GM12891 (cell line): ENCODE measurements at regions not wholly inside any gene's neighbourhood (a gene's known extent, or its start where the extent isn't known, plus 50 kb on each side); places are given as distances from the start of the nearest gene placed in this dataset.

ENCODE experiments used
- DNase-seq: peaks from one replicate; pipeline ENCODE4 v3.0.0; 2011; ENCODE audit warnings: low spot score; ENCODE audit not compliant: insufficient read length
- FAIRE-seq: peaks from 2 replicates; lab custom pipeline; 2011; peaks lifted over from hg19 to GRCh38; lab: Jason Lieb, UNC
- PAX5 ChIP-seq: IDR thresholded peaks from 2 replicates; pipeline ENCODE4 v1.6.1; 2011; ENCODE audit warnings: low read length, moderate library complexity, mild to moderate bottlenecking; ENCODE audit not compliant: insufficient read depth, severe bottlenecking
- POLR2A ChIP-seq: IDR thresholded peaks from 2 replicates; pipeline ENCODE4 v1.6.1; 2011; ENCODE audit warnings: low read depth, low read length, control low read depth
- POLR2AphosphoS5 ChIP-seq: IDR thresholded peaks from 2 replicates; pipeline ENCODE4 v1.6.1; 2011; ENCODE audit warnings: low read depth, low read length, control low read depth
- POU2F2 ChIP-seq: IDR thresholded peaks from 2 replicates; pipeline ENCODE4 v1.6.1; 2011; ENCODE audit warnings: low read depth, mild to moderate bottlenecking, control low read depth, low read length, moderate library complexity
- SPI1 ChIP-seq: IDR thresholded peaks from 2 replicates; pipeline ENCODE4 v1.6.1; 2011; ENCODE audit warnings: low read depth, low read length, control low read depth
- TAF1 ChIP-seq: IDR thresholded peaks from 2 replicates; pipeline ENCODE4 v1.6.1; 2011; ENCODE audit warnings: low read depth, low read length, control low read depth

GRCh38 chr2:18373664-18374063 is 186.8 kb downstream of the RDH14 start:
- TF ChIP-seq TAF1 (no peak), PAX5 (no peak), POLR2AphosphoS5 (no peak), SPI1 (no peak)
- FAIRE-seq (no peak), DNase-seq (no peak)

GRCh38 chr2:18373081-18373480 is 187.4 kb downstream of the RDH14 start:
- no peak for TF ChIP-seq PAX5
- no peak for TF ChIP-seq TAF1
- no peak for TF ChIP-seq POLR2A
- TF ChIP-seq SPI1: no peak
- no peak for TF ChIP-seq POLR2AphosphoS5
- no peak for TF ChIP-seq POU2F2
- FAIRE-seq (no peak), DNase-seq (no peak)

- FAIRE-seq: no peak
- no peak for DNase-seq
- no peak for TF ChIP-seq PAX5
- TF ChIP-seq POU2F2: no peak
- TF ChIP-seq SPI1: no peak
- no peak for TF ChIP-seq POLR2AphosphoS5
- no peak for TF ChIP-seq TAF1
- TF ChIP-seq POLR2A: no peak
These were observed 187.8 kb downstream of the RDH14 start for GRCh38 chr2:18372641-18373040.

GRCh38 chr2:18369760-18370159 is 190.7 kb downstream of the RDH14 start:
- no peak for FAIRE-seq
- TF ChIP-seq POLR2AphosphoS5 (no peak), TAF1 (no peak), POU2F2 (no peak), SPI1 (no peak)
- no peak for DNase-seq

GRCh38 chr2:18368008-18368407 is 192.4 kb downstream of the RDH14 start:
- DNase-seq (no peak), FAIRE-seq (no peak)

GRCh38 chr2:18365342-18365741 is 195.1 kb downstream of the RDH14 start:
- no peak for FAIRE-seq
- TF ChIP-seq SPI1 (no peak), POLR2AphosphoS5 (no peak)
- DNase-seq: no peak

More at GRCh38 chr2:18368008-18368407, 192.4 kb downstream of the RDH14 start:
- TF ChIP-seq PAX5: no peak
- no peak for TF ChIP-seq SPI1
- no peak for TF ChIP-seq POU2F2
- no peak for TF ChIP-seq POLR2AphosphoS5
- no peak for TF ChIP-seq TAF1
- TF ChIP-seq POLR2A: no peak

GRCh38 chr2:18363348-18363747 is 197.1 kb downstream of the RDH14 start:
- FAIRE-seq: no peak
- DNase-seq: no peak
- TF ChIP-seq PAX5: no peak
- no peak for TF ChIP-seq POU2F2
- no peak for TF ChIP-seq TAF1
- TF ChIP-seq POLR2AphosphoS5: no peak

GRCh38 chr2:18362696-18363095 is 197.8 kb downstream of the RDH14 start:
- TF ChIP-seq TAF1 (no peak), POU2F2 (no peak), POLR2A (no peak), SPI1 (no peak), POLR2AphosphoS5 (no peak), PAX5 (no peak)
- FAIRE-seq (no peak), DNase-seq (no peak)

- DNase-seq (no peak), FAIRE-seq (no peak)
- no peak for TF ChIP-seq SPI1
- no peak for TF ChIP-seq TAF1
- no peak for TF ChIP-seq POLR2A
- no peak for TF ChIP-seq POU2F2
- TF ChIP-seq PAX5: no peak
- no peak for TF ChIP-seq POLR2AphosphoS5
These were observed 202.9 kb downstream of the RDH14 start for GRCh38 chr2:18357537-18357936.

- no peak for DNase-seq
- FAIRE-seq: no peak
- TF ChIP-seq POLR2AphosphoS5: no peak
- TF ChIP-seq POU2F2: no peak
- TF ChIP-seq POLR2A: no peak
- TF ChIP-seq PAX5: no peak
- no peak for TF ChIP-seq TAF1
- no peak for TF ChIP-seq SPI1
These were observed 203.8 kb downstream of the RDH14 start for GRCh38 chr2:18356676-18357075.

GRCh38 chr2:18349421-18349820 is 211.0 kb downstream of the RDH14 start:
- TF ChIP-seq POLR2A (no peak), PAX5 (no peak), TAF1 (no peak), POU2F2 (no peak), SPI1 (no peak), POLR2AphosphoS5 (no peak)
- FAIRE-seq: no peak

More at GRCh38 chr2:18349421-18349820, 211.0 kb downstream of the RDH14 start:
- DNase-seq: no peak
